Gastrocnemius medialis (tissue), 4 donors: ENCODE measurements at regions not wholly inside any gene's neighbourhood (a gene's known extent, or its start where the extent isn't known, plus 50 kb on each side); places are given as distances from the start of the nearest gene placed in this dataset.
"Not testable (repeated sequence)": the region's sequence is repeated elsewhere in the genome, so short reads cannot be mapped to it uniquely, and the experiment has no call there.

ENCODE experiments used
- ATAC-seq, 2 donors: fragments of 150-250 bp; one replicate each; pipeline ENCODE4 v1.9.1; 2016
- DNase-seq, 2 donors: peaks; one replicate each; pipeline ENCODE4 v3.0.0-alpha.2; 2019
- H3K27ac ChIP-seq, 4 donors: fragments of 200-600 bp; sonication (generic); 1 replicate in 1 of 4; 2 replicates in 3 of 4; pipeline ENCODE4 v1.5.1; 2016 to 2018; ENCODE audit warnings: mild to moderate bottlenecking in 2 of 4, moderate library complexity in 1 of 4
- H3K27me3 ChIP-seq, 3 donors: fragments of 200-600 bp; sonication (generic) in 2 of 3; 1 replicate in 1 of 3; 2 replicates in 2 of 3; pipeline versions ENCODE4 v1.5.1 to v1.6.0; 2016 to 2019; ENCODE audit warnings: mild to moderate bottlenecking in 1 of 3, moderate library complexity in 1 of 3
- H3K36me3 ChIP-seq, 2 donors: fragments of 200-600 bp; sonication (generic) in 1 of 2; one replicate each; pipeline ENCODE4 v1.5.1; 2017 to 2018
- H3K4me1 ChIP-seq, 2 donors: fragments of 200-600 bp; sonication (generic) in 1 of 2; one replicate each; pipeline ENCODE4 v1.5.1; 2016 to 2017; ENCODE audit warnings: mild to moderate bottlenecking in 2 of 2
- H3K4me3 ChIP-seq, 4 donors: fragments of 200-600 bp; sonication (generic) in 3 of 4; 1 replicate in 1 of 4; 2 replicates in 3 of 4; pipeline ENCODE4 v1.5.1; 2016 to 2019; ENCODE audit warnings: mild to moderate bottlenecking in 2 of 4
- H3K9me3 ChIP-seq, 3 donors: fragments of 200-600 bp; sonication (generic) in 2 of 3; 1 replicate in 1 of 3; 2 replicates in 2 of 3; pipeline ENCODE4 v1.5.1; 2016 to 2019
- POLR2A ChIP-seq, 2 donors: fragments of 450-650 bp; IDR thresholded peaks; one replicate each; pipeline ENCODE4 v1.6.1; 2017; ENCODE audit warnings: antibody characterized with exemption in 2 of 2, mild to moderate bottlenecking in 2 of 2, moderate library complexity in 2 of 2
- in situ Hi-C, 4 donors: fragments of 200-750 bp; cut with MboI; loops; one replicate each; pipeline versions ENCODE4 v1.15.0 to v1.8.0; 2017; ENCODE audit warnings: low sequenced_read_pairs in 4 of 4
- intact Hi-C: fragments of 100-400 bp; cut with DNase I; formaldehyde crosslinking; loops from one replicate; pipeline ENCODE4 v1.15.1; 2023; ENCODE audit warnings: low total_unique reads
- TF ChIP-seq, protein P1 (sequence below), 5 experiments: fragments of 450-650 bp in 3 of 5; fragments of 200-600 bp in 2 of 5; sonication (generic) in 2 of 5; IDR thresholded peaks in 4 of 5; conservative IDR thresholded peaks in 1 of 5; 1 replicate in 4 of 5; 2 replicates in 1 of 5; pipeline ENCODE4 v1.5.1; 2016 to 2019; ENCODE audit warnings: antibody characterized with exemption in 5 of 5, mild to moderate bottlenecking in 3 of 5, moderate library complexity in 3 of 5

DNA sequence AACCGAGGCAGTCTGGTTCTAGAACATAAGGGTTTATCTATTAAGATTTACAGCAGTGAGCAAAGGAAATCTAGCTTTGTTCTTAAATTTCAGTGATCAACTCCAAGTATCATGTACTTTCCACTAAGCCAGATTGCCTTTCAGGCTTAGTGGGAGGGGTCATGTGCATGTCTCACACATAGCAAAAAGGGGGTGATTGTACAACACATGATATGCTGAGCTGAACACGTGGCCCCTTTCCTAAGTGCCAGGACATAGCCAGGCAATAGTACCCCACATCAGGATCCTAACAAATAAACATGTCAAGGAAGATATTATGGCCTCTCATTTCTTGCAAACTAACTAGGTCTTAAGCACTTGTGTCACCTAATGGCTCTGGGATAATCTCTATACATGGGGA is 347.2 kb downstream of the C12orf75 start:
- intact Hi-C loops (no loop called here), in situ Hi-C loops (no loop called here)
- H3K36me3 ChIP-seq, result no peaks in the 10 kb centered on the region
- no peak overlapping the region for H3K4me3 ChIP-seq
- no peak for TF ChIP-seq POLR2A (IDR thresholded peaks at IDR 0.05)
- TF ChIP-seq, protein P1, sequence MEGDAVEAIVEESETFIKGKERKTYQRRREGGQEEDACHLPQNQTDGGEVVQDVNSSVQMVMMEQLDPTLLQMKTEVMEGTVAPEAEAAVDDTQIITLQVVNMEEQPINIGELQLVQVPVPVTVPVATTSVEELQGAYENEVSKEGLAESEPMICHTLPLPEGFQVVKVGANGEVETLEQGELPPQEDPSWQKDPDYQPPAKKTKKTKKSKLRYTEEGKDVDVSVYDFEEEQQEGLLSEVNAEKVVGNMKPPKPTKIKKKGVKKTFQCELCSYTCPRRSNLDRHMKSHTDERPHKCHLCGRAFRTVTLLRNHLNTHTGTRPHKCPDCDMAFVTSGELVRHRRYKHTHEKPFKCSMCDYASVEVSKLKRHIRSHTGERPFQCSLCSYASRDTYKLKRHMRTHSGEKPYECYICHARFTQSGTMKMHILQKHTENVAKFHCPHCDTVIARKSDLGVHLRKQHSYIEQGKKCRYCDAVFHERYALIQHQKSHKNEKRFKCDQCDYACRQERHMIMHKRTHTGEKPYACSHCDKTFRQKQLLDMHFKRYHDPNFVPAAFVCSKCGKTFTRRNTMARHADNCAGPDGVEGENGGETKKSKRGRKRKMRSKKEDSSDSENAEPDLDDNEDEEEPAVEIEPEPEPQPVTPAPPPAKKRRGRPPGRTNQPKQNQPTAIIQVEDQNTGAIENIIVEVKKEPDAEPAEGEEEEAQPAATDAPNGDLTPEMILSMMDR (IDR thresholded peaks at IDR 0.05 in 4 of 5, conservative IDR thresholded peaks at IDR 0.05 in 1 of 5), result no peak
- H3K9me3 ChIP-seq, result no peaks in the 10 kb centered on the region
- H3K27ac ChIP-seq, result peak overlapping the region in 2 of 4 donors; percentile 2 to 72
- peak in 1 of 2 donors; percentile 27 for ATAC-seq
- peaks cover 22 to 38% of the 10 kb centered on the region in 2 donors for H3K4me1 ChIP-seq
- DNase-seq, result no peak
- no peaks in the 10 kb centered on the region for H3K27me3 ChIP-seq

DNA sequence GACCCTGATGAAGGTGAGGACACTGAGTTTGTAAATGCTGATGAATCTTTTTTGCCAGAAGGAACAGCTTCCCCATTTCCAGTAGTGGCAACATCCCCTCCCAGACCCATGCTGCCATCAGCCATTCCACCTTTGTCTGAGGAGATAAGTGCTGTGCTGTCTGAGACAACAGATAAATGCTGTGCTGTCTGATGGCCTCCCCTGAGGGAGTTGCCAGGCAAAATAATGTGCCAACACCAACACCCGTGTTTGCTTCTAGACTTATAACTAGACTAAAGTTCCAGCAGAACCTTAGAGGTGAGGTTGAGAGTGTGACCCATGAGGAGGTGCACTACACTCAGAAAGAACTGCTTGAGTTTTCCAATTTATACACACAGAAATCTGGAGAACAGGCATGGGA is 349.5 kb downstream of the C12orf75 start:
- in situ Hi-C loops (no loop called here), intact Hi-C loops (no loop called here)
- no peak for DNase-seq
- TF ChIP-seq, protein P1 (IDR thresholded peaks at IDR 0.05 in 4 of 5, conservative IDR thresholded peaks at IDR 0.05 in 1 of 5), result no peak
- no peak for TF ChIP-seq POLR2A (IDR thresholded peaks at IDR 0.05)
- Histone ChIP-seq H3K27ac (no peak overlapping the region), H3K4me3 (no peak overlapping the region), H3K36me3 (no peaks in the 10 kb centered on the region), H3K9me3 (no peaks in the 10 kb centered on the region), H3K27me3 (no peaks in the 10 kb centered on the region), H3K4me1 (peaks cover 19 to 31% of the 10 kb centered on the region in 2 donors)
- ATAC-seq, result no peak

DNA sequence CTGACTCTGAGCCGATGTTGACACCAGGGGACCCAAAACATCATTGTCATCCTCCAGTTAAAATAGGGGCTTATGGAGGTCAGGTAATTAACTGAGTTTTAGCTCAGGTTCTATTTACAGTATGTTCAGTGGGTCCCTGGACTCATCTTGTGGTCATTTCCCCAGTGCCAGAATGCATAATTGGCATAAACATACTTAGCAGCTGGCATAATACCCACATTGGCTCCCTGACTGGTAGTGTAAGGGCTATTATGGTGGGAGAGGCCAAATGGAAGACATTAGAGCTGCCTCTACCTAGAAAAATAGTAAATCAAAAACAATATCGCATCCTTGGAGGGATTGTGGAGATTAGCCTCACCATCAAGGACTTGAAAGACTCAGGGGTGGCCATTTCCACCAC is 350.9 kb downstream of the C12orf75 start:
- H3K27ac ChIP-seq, result no peak overlapping the region
- H3K9me3 ChIP-seq, result no peaks in the 10 kb centered on the region
- in situ Hi-C loops (no loop called here), intact Hi-C loops (no loop called here)
- no peaks in the 10 kb centered on the region for H3K36me3 ChIP-seq
- TF ChIP-seq, protein P1 (IDR thresholded peaks at IDR 0.05 in 4 of 5, conservative IDR thresholded peaks at IDR 0.05 in 1 of 5), result no peak
- no peak for TF ChIP-seq POLR2A (IDR thresholded peaks at IDR 0.05)
- DNase-seq (no peak), ATAC-seq (no peak)
- no peaks in the 10 kb centered on the region for H3K27me3 ChIP-seq
- H3K4me3 ChIP-seq, result no peak overlapping the region
- peaks cover 15 to 20% of the 10 kb centered on the region in 2 donors for H3K4me1 ChIP-seq

DNA sequence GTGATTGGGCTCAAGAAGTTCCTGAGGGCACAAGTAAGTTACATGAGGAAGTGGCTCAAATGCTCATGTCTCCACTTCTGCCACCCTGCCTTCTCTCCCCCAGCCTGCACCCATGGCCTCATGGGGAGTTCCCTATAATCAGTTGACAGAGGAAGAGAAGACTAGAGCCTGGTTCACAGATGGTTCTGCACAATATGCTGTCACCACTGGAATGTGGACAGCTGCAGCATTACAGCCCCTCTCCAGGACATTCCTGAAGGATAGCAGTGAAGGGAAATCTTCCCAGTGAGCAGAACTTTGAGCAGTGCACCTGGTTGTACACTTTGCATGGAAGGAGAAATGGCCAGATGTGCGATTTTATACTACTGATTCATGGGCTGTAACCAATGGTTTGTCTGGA is 352.3 kb downstream of the C12orf75 start:
- intact Hi-C loops, in situ Hi-C loops, H3K4me3 ChIP-seq, DNase-seq, H3K27ac ChIP-seq, H3K9me3 ChIP-seq, ATAC-seq, H3K27me3 ChIP-seq, H3K36me3 ChIP-seq, H3K4me1 ChIP-seq: not testable (repeated sequence)

DNA sequence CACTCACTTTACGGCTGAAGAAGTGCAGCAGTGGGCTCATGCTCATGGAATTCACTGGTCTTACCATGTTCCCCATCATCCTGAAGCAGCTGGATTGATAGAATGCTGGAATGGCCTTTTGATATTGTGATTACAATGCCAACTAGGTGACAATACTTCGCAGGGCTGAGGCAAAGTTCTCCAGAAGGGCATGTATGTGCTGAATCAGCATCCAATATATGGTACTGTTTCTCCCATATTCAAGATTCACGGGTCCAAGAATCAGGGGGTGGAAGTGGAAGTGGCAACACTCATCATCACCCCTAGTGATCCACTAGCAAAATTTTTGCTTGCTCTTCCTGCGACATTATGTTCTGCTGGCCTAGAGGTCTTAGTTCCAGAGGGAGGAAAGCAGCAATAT is 353.3 kb downstream of the C12orf75 start:
- H3K9me3 ChIP-seq, in situ Hi-C loops, DNase-seq, H3K27ac ChIP-seq, H3K4me1 ChIP-seq, H3K36me3 ChIP-seq, H3K4me3 ChIP-seq, intact Hi-C loops, H3K27me3 ChIP-seq, ATAC-seq: not testable (repeated sequence)

DNA sequence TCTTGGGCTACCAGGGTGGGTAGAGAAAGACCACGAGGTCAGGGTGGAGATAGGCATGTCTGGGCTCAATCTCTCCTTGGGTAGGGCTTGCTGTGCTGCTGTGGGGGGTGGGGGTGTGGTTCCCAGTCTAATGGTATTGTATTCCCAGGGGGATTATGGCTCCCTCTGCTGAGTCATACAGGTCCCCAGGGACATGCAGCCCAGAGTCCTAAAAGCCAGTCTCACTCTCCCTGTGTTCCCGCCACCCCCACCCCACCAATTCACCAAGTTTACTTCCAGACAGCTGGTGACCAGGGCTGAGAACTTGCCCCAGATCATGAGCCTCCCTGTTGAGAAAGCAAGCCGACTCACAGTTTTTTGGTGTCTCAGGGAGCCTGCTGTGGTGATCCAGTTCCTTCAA is 367.6 kb downstream of the C12orf75 start:
- in situ Hi-C loops (no loop called here), intact Hi-C loops (no loop called here)
- H3K36me3 ChIP-seq, result no peaks in the 10 kb centered on the region
- no peaks in the 10 kb centered on the region for H3K9me3 ChIP-seq
- no peaks in the 10 kb centered on the region for H3K27me3 ChIP-seq
- H3K27ac ChIP-seq, result no peak overlapping the region
- ATAC-seq (no peak), DNase-seq (no peak)
- H3K4me3 ChIP-seq, result no peak overlapping the region
- TF ChIP-seq, protein P1 (IDR thresholded peaks at IDR 0.05 in 4 of 5, conservative IDR thresholded peaks at IDR 0.05 in 1 of 5), result no peak
- no peak for TF ChIP-seq POLR2A (IDR thresholded peaks at IDR 0.05)
- no peaks in the 10 kb centered on the region for H3K4me1 ChIP-seq
